ENCODE measurements at regions not wholly inside any gene's neighbourhood (a gene's known extent, or its start where the extent isn't known, plus 50 kb on each side); places are given as distances from the start of the nearest gene placed in this dataset.

GRCh38 chr2:16298866-16299265, 358.5 kb downstream of the MYCN start:
- intact Hi-C loops (cut with DNase I) = no loop called here
- no peak overlapping the region for H3K4me3 ChIP-seq
- DNase-seq = no peak
- H3K36me3 ChIP-seq = no peaks in the 10 kb centered on the region
- H3K27me3 ChIP-seq = no peaks in the 10 kb centered on the region
- 93 to 94% methylated on average over 3 of the region's 3 CpGs for WGBS, 2 donors
- peaks cover 0 to 4% (median 0%) of the 10 kb centered on the region in 4 donors for H3K9me3 ChIP-seq
- no peaks in the 10 kb centered on the region for H3K4me1 ChIP-seq
- H3K27ac ChIP-seq = no peak overlapping the region
- TF ChIP-seq CTCF (IDR thresholded peaks at IDR 0.05) (no peak), POLR2A (IDR thresholded peaks at IDR 0.05) (no peak), POLR2AphosphoS5 (IDR thresholded peaks at IDR 0.05) (no peak), EP300 (IDR thresholded peaks at IDR 0.05) (no peak)

- Histone ChIP-seq H3K36me3 (no peaks in the 10 kb centered on the region), H3K27me3 (no peaks in the 10 kb centered on the region), H3K27ac (no peak overlapping the region), H3K4me1 (no peaks in the 10 kb centered on the region), H3K4me3 (no peak overlapping the region), H3K9me3 (peaks cover 0 to 4% (median 0%) of the 10 kb centered on the region in 4 donors)
- TF ChIP-seq EP300 (IDR thresholded peaks at IDR 0.05) (no peak), POLR2AphosphoS5 (IDR thresholded peaks at IDR 0.05) (no peak), CTCF (IDR thresholded peaks at IDR 0.05) (no peak), POLR2A (IDR thresholded peaks at IDR 0.05) (no peak)
- intact Hi-C loops (cut with DNase I) = no loop called here
- WGBS, 2 donors = 80 to 93% methylated on average over 8 of the region's 8 CpGs
- DNase-seq = no peak
These were observed 356.2 kb downstream of the MYCN start for GRCh38 chr2:16296331-16297250.

GRCh38 chr2:16296038-16296290, 355.6 kb downstream of the MYCN start:
- no peak for TF ChIP-seq POLR2AphosphoS5 (IDR thresholded peaks at IDR 0.05)
- no peak for TF ChIP-seq CTCF (IDR thresholded peaks at IDR 0.05)
- no peak for TF ChIP-seq POLR2A (IDR thresholded peaks at IDR 0.05)
- no peak for TF ChIP-seq EP300 (IDR thresholded peaks at IDR 0.05)
- Histone ChIP-seq H3K4me1 (no peaks in the 10 kb centered on the region), H3K36me3 (no peaks in the 10 kb centered on the region), H3K27ac (no peak overlapping the region), H3K4me3 (no peak overlapping the region), H3K27me3 (no peaks in the 10 kb centered on the region), H3K9me3 (peaks cover 0 to 4% (median 0%) of the 10 kb centered on the region in 4 donors)
- intact Hi-C loops (cut with DNase I) = no loop called here
- WGBS, 2 donors = 89 to 90% methylated on average over 6 of the region's 6 CpGs
- DNase-seq = no peak

- Histone ChIP-seq H3K36me3 (no peaks in the 10 kb centered on the region), H3K27ac (no peak overlapping the region), H3K4me1 (no peaks in the 10 kb centered on the region), H3K27me3 (no peaks in the 10 kb centered on the region), H3K9me3 (no peaks in the 10 kb centered on the region), H3K4me3 (no peak overlapping the region)
- 93 to 94% methylated on average over 7 of the region's 7 CpGs for WGBS, 2 donors
- TF ChIP-seq CTCF (IDR thresholded peaks at IDR 0.05) (no peak), EP300 (IDR thresholded peaks at IDR 0.05) (no peak), POLR2AphosphoS5 (IDR thresholded peaks at IDR 0.05) (no peak), POLR2A (IDR thresholded peaks at IDR 0.05) (no peak)
- intact Hi-C loops (cut with DNase I) = no loop called here
- no peak for DNase-seq
These were observed 354.4 kb downstream of the MYCN start for GRCh38 chr2:16294791-16295190.

- Histone ChIP-seq H3K4me1 (no peaks in the 10 kb centered on the region), H3K27me3 (no peaks in the 10 kb centered on the region), H3K27ac (no peak overlapping the region), H3K9me3 (no peaks in the 10 kb centered on the region), H3K36me3 (no peaks in the 10 kb centered on the region), H3K4me3 (no peak overlapping the region)
- intact Hi-C loops (cut with DNase I) = no loop called here
- DNase-seq = no peak
- TF ChIP-seq POLR2AphosphoS5 (IDR thresholded peaks at IDR 0.05) (no peak), POLR2A (IDR thresholded peaks at IDR 0.05) (no peak), CTCF (IDR thresholded peaks at IDR 0.05) (no peak), EP300 (IDR thresholded peaks at IDR 0.05) (no peak)
- 94 to 96% methylated on average over 1 of the region's 1 CpG for WGBS, 2 donors
These were observed 353.5 kb downstream of the MYCN start for GRCh38 chr2:16293871-16294270.

Data from sigmoid colon (tissue), 6 donors.